MG63 (cell line): ENCODE measurements at regions not wholly inside any gene's neighbourhood (a gene's known extent, or its start where the extent isn't known, plus 50 kb on each side); places are given as distances from the start of the nearest gene placed in this dataset.
"Not testable (repeated sequence)": the region's sequence is repeated elsewhere in the genome, so short reads cannot be mapped to it uniquely, and the experiment has no call there.

Source experiments
- DNase-seq: peaks from one replicate; pipeline ENCODE4 v3.0.0-alpha.2; 2020
- H3K27me3 ChIP-seq: fragments of 250-450 bp; sonication (Bioruptor Pico); 2 replicates; pipeline ENCODE4 v1.5.1; 2020; ENCODE audit warnings: mild to moderate bottlenecking, moderate library complexity
- H3K36me3 ChIP-seq: fragments of 250-450 bp; sonication (Bioruptor Pico); 2 replicates; pipeline ENCODE4 v1.5.1; 2020; ENCODE audit warnings: mild to moderate bottlenecking, moderate library complexity
- H3K4me3 ChIP-seq: fragments of 250-450 bp; sonication (Bioruptor Pico); 2 replicates; pipeline ENCODE4 v1.5.1; 2020; ENCODE audit warnings: mild to moderate bottlenecking, moderate library complexity
- H3K9me3 ChIP-seq: fragments of 250-450 bp; sonication (Bioruptor Pico); 2 replicates; pipeline ENCODE4 v1.5.1; 2020; ENCODE audit warnings: mild to moderate bottlenecking, moderate library complexity

- no peaks in the 10 kb centered on the region for H3K27me3 ChIP-seq
- no peak for DNase-seq
- no peak overlapping the region for H3K4me3 ChIP-seq
- H3K36me3 ChIP-seq: no peaks in the 10 kb centered on the region
- H3K9me3 ChIP-seq: no peaks in the 10 kb centered on the region
These were observed 192.6 kb downstream of the EBLN2 start for GRCh38 chr3:73254062-73254461.

- Histone ChIP-seq H3K36me3 (no peaks in the 10 kb centered on the region), H3K27me3 (no peaks in the 10 kb centered on the region), H3K9me3 (no peaks in the 10 kb centered on the region), H3K4me3 (no peak overlapping the region)
- peak; percentile 77 for DNase-seq
These were observed 194.2 kb downstream of the EBLN2 start for GRCh38 chr3:73255609-73256029.

GRCh38 chr3:73257186-73257585 lies 195.7 kb downstream of the EBLN2 start:
- H3K27me3 ChIP-seq: no peaks in the 10 kb centered on the region
- DNase-seq: no peak

GRCh38 chr3:73258057-73258456 lies 196.6 kb downstream of the EBLN2 start:
- H3K36me3 ChIP-seq: no peaks in the 10 kb centered on the region
- H3K9me3 ChIP-seq: no peaks in the 10 kb centered on the region
- H3K4me3 ChIP-seq: no peak overlapping the region
- H3K27me3 ChIP-seq: no peaks in the 10 kb centered on the region
- DNase-seq: no peak

More at GRCh38 chr3:73257186-73257585, 195.7 kb downstream of the EBLN2 start:
- H3K36me3 ChIP-seq: no peaks in the 10 kb centered on the region
- H3K4me3 ChIP-seq: no peak overlapping the region
- no peaks in the 10 kb centered on the region for H3K9me3 ChIP-seq

- DNase-seq: no peak
- Histone ChIP-seq H3K9me3 (no peaks in the 10 kb centered on the region), H3K27me3 (no peaks in the 10 kb centered on the region), H3K36me3 (no peaks in the 10 kb centered on the region), H3K4me3 (no peak overlapping the region)
These were observed 197.8 kb downstream of the EBLN2 start for GRCh38 chr3:73259291-73259690.

- no peaks in the 10 kb centered on the region for H3K36me3 ChIP-seq
- DNase-seq: no peak
These were observed 198.4 kb downstream of the EBLN2 start for GRCh38 chr3:73259856-73260255.

GRCh38 chr3:73266558-73266957 lies 205.1 kb downstream of the EBLN2 start:
- H3K36me3 ChIP-seq, H3K27me3 ChIP-seq, H3K9me3 ChIP-seq, H3K4me3 ChIP-seq, DNase-seq: not testable (repeated sequence)

More at GRCh38 chr3:73259856-73260255, 198.4 kb downstream of the EBLN2 start:
- H3K4me3 ChIP-seq: no peak overlapping the region
- H3K9me3 ChIP-seq: no peaks in the 10 kb centered on the region; the same call in 1 of the 2 replicates
- H3K27me3 ChIP-seq: no peaks in the 10 kb centered on the region

- not testable (repeated sequence) for H3K4me3 ChIP-seq, H3K36me3 ChIP-seq, DNase-seq, H3K9me3 ChIP-seq, H3K27me3 ChIP-seq
These were observed 207.7 kb downstream of the EBLN2 start for GRCh38 chr3:73269126-73269525.

- DNase-seq: peak; percentile 85
- H3K27me3 ChIP-seq: no peaks in the 10 kb centered on the region; the same call in 1 of the 2 replicates
- no peaks in the 10 kb centered on the region for H3K9me3 ChIP-seq
- no peaks in the 10 kb centered on the region for H3K36me3 ChIP-seq
- no peak overlapping the region for H3K4me3 ChIP-seq
These were observed 209.5 kb downstream of the EBLN2 start for GRCh38 chr3:73270839-73271483.

- H3K27me3 ChIP-seq: no peaks in the 10 kb centered on the region; the same call in 1 of the 2 replicates
- DNase-seq: no peak
These were observed 211.9 kb downstream of the EBLN2 start for GRCh38 chr3:73273341-73273740.

GRCh38 chr3:73280746-73281145 lies 219.3 kb downstream of the EBLN2 start:
- H3K36me3 ChIP-seq: no peaks in the 10 kb centered on the region

More at GRCh38 chr3:73273341-73273740, 211.9 kb downstream of the EBLN2 start:
- H3K4me3 ChIP-seq: no peak overlapping the region
- H3K36me3 ChIP-seq: no peaks in the 10 kb centered on the region
- H3K9me3 ChIP-seq: no peaks in the 10 kb centered on the region

GRCh38 chr3:73284472-73284871 lies 223.0 kb downstream of the EBLN2 start:
- Histone ChIP-seq H3K36me3 (no peaks in the 10 kb centered on the region), H3K27me3 (no peaks in the 10 kb centered on the region), H3K4me3 (no peak overlapping the region), H3K9me3 (no peaks in the 10 kb centered on the region)
- DNase-seq: no peak

More at GRCh38 chr3:73280746-73281145, 219.3 kb downstream of the EBLN2 start:
- H3K27me3 ChIP-seq: no peaks in the 10 kb centered on the region; the same call in 1 of the 2 replicates
- no peak overlapping the region for H3K4me3 ChIP-seq
- DNase-seq: no peak
- H3K9me3 ChIP-seq: no peaks in the 10 kb centered on the region

GRCh38 chr3:73291541-73291940 lies 230.1 kb downstream of the EBLN2 start:
- H3K4me3 ChIP-seq: no peak overlapping the region
- H3K36me3 ChIP-seq: no peaks in the 10 kb centered on the region
- no peaks in the 10 kb centered on the region; the same call in 1 of the 2 replicates for H3K27me3 ChIP-seq
- no peaks in the 10 kb centered on the region for H3K9me3 ChIP-seq
- DNase-seq: no peak

- no peaks in the 10 kb centered on the region; the same call in 1 of the 2 replicates for H3K27me3 ChIP-seq
- H3K9me3 ChIP-seq: no peaks in the 10 kb centered on the region
- no peaks in the 10 kb centered on the region for H3K36me3 ChIP-seq
- no peak for DNase-seq
- H3K4me3 ChIP-seq: no peak overlapping the region
These were observed 230.8 kb downstream of the EBLN2 start for GRCh38 chr3:73292220-73292619.

- no peaks in the 10 kb centered on the region for H3K36me3 ChIP-seq
- no peaks in the 10 kb centered on the region; the same call in 1 of the 2 replicates for H3K27me3 ChIP-seq
- H3K4me3 ChIP-seq: no peak overlapping the region
- DNase-seq: no peak
- no peaks in the 10 kb centered on the region for H3K9me3 ChIP-seq
These were observed 233.1 kb downstream of the EBLN2 start for GRCh38 chr3:73294537-73294936.

- no peak overlapping the region for H3K4me3 ChIP-seq
- no peaks in the 10 kb centered on the region for H3K36me3 ChIP-seq
- DNase-seq: no peak
- no peaks in the 10 kb centered on the region; the same call in 1 of the 2 replicates for H3K27me3 ChIP-seq
- no peaks in the 10 kb centered on the region for H3K9me3 ChIP-seq
These were observed 234.6 kb downstream of the EBLN2 start for GRCh38 chr3:73295876-73296635.

- no peak for DNase-seq
- H3K27me3 ChIP-seq: no peaks in the 10 kb centered on the region; the same call in 1 of the 2 replicates
- H3K9me3 ChIP-seq: no peaks in the 10 kb centered on the region
- no peak overlapping the region for H3K4me3 ChIP-seq
- H3K36me3 ChIP-seq: no peaks in the 10 kb centered on the region
These were observed 235.4 kb downstream of the EBLN2 start for GRCh38 chr3:73296859-73297258.
